CD1c-positive myeloid dendritic cell (primary cell): ENCODE measurements at regions not wholly inside any gene's neighbourhood (a gene's known extent, or its start where the extent isn't known, plus 50 kb on each side); places are given as distances from the start of the nearest gene placed in this dataset.
"Not testable (repeated sequence)": the region's sequence is repeated elsewhere in the genome, so short reads cannot be mapped to it uniquely, and the experiment has no call there.

Experiments
- DNase-seq: peaks from one replicate; pipeline ENCODE4 v3.0.0-alpha.2; 2016; ENCODE audit errors: extremely low spot score

- not testable (repeated sequence) for DNase-seq
Measured at GRCh38 chr11:25501426-25501825, 830.5 kb upstream of the ANO3 start.

- no peak for DNase-seq
Measured at GRCh38 chr11:25515576-25515975, 816.4 kb upstream of the ANO3 start.

GRCh38 chr11:25520459-25520858, 811.5 kb upstream of the ANO3 start:
- no peak for DNase-seq

DNA sequence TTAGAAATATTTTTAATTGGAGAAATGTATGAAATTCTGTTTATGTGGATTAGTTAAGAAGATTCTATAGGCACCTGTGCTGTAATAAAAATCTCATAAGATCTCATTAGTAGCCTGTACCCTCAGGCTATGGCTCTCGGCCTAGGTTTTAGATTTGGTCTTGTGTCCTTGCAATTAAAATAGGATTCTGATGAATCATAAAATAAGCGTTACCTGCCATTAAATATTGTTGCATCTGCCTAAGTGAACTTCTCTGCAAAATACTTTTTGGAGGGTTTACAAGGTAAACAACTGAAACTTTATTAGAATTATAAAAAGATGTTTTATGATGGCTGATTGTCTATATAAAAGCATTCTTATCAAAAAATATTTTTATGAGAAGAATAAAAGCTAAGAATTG, 804.1 kb upstream of the ANO3 start:
- no peak for DNase-seq

- no peak for DNase-seq
Measured at GRCh38 chr11:25529572-25529971, 802.4 kb upstream of the ANO3 start.

- no peak for DNase-seq
Measured at GRCh38 chr11:25535467-25536272, 796.3 kb upstream of the ANO3 start.

- no peak for DNase-seq
Measured at GRCh38 chr11:25536289-25536688, 795.6 kb upstream of the ANO3 start.

GRCh38 chr11:25537393-25537792, 794.5 kb upstream of the ANO3 start:
- DNase-seq = no peak

GRCh38 chr11:25547292-25547691, 784.6 kb upstream of the ANO3 start:
- no peak for DNase-seq

GRCh38 chr11:25562417-25562816, 769.5 kb upstream of the ANO3 start:
- no peak for DNase-seq

GRCh38 chr11:25565846-25566245, 766.1 kb upstream of the ANO3 start:
- DNase-seq = no peak

- DNase-seq = no peak
Measured at GRCh38 chr11:25566298-25567200, 765.4 kb upstream of the ANO3 start.

DNA sequence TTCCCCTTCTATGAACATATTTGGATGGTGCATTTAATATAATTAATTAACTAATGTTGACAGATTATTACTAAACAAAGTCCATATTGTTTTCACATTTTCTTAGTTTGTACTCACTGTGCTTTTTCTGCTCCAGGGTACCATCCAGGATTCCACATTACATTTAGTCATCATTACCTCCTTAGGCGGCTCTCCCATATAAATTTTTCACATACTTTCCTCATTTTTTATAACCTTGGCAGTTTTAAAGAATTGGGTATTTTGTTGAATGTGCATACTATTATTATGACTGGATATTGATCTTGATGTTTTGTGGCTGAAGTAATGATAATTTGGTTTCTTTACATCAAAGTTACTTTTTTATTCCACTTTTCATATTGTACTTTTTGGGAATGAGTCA, 755.6 kb upstream of the ANO3 start:
- no peak for DNase-seq

GRCh38 chr11:25579554-25579953, 752.4 kb upstream of the ANO3 start:
- not testable (repeated sequence) for DNase-seq

- no peak for DNase-seq
Measured at GRCh38 chr11:25583596-25583995, 748.3 kb upstream of the ANO3 start.

DNA sequence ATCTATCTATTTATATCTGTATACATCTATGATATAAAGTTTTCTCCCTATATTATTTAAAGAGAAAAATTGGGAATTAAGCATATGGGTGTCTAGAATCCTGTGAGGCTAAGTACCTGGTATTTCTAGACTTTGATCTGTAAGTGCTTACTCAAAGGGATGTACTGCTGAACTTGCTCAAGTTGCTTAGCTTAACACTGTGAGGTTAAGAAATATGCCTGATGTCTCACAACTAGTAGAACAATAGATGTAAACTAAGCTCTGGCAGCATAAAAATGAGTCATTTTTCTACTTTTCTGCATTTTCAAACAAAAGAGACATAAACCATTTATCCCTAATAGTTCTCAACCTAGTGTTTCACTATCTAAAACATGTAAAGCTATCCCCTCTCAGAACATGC, 744.4 kb upstream of the ANO3 start:
- no peak for DNase-seq

- DNase-seq = no peak
Measured at GRCh38 chr11:25593221-25593620, 738.7 kb upstream of the ANO3 start.

GRCh38 chr11:25596701-25597100, 735.2 kb upstream of the ANO3 start:
- DNase-seq = no peak

DNA sequence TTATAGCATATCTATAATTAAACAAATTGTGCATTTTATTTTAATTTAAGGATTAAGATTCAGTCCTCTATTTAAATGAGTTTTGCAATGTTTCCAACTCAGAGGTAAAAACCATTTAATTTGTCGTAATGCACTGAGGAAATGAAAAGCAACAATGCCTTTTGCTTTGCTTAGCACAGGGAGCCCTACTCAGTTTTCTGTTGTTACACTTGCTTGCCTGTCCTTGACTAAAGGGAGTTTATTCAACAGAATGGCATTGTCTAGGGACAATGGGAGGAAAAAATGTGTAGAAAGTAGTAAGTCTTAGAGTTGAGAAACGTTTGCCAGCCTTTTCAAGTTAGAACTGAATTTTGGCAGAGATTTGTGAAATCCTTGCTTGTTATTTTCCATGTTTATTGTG, 734.2 kb upstream of the ANO3 start:
- no peak for DNase-seq

- DNase-seq = no peak
Measured at GRCh38 chr11:25602149-25602548, 729.8 kb upstream of the ANO3 start.

DNA sequence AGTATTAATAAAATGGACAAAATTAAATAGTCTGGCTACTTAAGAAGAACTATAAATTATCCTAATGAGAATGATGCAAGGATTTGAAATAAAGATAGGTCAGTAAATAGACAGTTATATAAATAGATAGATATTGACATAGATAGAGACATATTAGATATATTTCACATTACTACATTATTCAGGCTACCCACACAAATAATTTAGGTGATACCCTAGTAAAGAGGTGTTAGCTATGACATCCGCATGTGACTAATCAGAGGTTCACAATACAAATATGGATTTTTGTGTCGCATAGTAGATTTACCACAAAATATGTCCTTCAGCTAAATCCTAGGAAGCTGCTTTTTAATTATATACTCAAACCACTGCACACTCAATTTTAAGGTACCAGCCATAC, 729.0 kb upstream of the ANO3 start:
- DNase-seq = no peak

DNA sequence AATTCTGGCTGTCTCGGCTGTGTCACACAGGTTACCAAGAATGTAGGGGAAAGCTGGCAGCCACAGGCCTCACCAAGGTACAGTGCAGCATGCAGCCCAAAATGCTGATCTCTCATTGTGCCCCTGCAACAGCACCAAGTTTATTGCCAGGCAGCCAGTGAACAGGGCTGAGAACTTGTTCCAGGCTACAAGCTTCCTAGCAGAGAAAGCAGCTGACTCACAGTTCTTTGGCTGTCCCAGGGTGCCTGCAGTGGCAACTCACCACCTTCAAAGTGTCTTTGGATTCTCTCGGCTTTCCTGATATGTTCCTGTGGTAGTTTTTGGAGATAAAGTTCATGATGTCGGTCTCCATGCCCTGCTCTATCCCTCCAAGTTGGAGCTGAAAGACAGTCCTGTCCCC, 719.1 kb upstream of the ANO3 start:
- DNase-seq = no peak

DNA sequence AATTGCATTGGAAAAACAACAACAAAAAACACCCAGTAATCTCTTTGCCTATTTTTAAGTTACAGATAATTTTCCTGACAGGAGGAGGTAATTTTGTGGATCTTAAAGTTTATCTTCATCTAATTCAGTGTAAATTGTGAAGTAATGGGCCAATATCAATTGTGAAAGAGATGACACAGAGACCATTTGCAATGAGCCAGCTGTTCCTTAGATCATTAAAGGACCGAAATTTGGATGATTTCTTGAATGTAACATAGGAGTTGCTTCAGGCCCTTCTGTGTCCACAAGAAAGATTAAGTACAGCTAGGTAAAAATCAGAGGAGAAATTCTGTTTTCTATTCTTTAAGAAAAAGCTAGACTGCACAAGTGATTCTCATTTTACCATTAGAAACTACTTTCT, 718.5 kb upstream of the ANO3 start:
- DNase-seq = no peak
